Tibial nerve (tissue), 4 donors: ENCODE measurements at regions not wholly inside any gene's neighbourhood (a gene's known extent, or its start where the extent isn't known, plus 50 kb on each side); places are given as distances from the start of the nearest gene placed in this dataset.

Source experiments
- DNase-seq, 2 donors: peaks; one replicate each; pipeline ENCODE4 v3.0.0-alpha.2; 2019; ENCODE audit warnings: low spot score in 2 of 2
- H3K27ac ChIP-seq, 4 donors: fragments of 200-600 bp; sonication (generic) in 3 of 4; one replicate each; pipeline ENCODE4 v1.5.1; 2017 to 2019; ENCODE audit warnings: mild to moderate bottlenecking in 1 of 4
- H3K27me3 ChIP-seq, 2 donors: fragments of 200-600 bp; sonication (generic) in 1 of 2; one replicate each; pipeline versions ENCODE4 v1.5.1 to v1.6.0; 2017 to 2019
- H3K36me3 ChIP-seq, 3 donors: fragments of 200-600 bp; sonication (generic); one replicate each; pipeline ENCODE4 v1.5.1; 2018 to 2019
- H3K4me1 ChIP-seq, 4 donors: fragments of 200-600 bp; sonication (generic) in 3 of 4; one replicate each; pipeline ENCODE4 v1.5.1; 2017 to 2019
- H3K4me3 ChIP-seq, 4 donors: fragments of 200-600 bp; sonication (generic) in 3 of 4; one replicate each; pipeline ENCODE4 v1.5.1; 2017 to 2019; ENCODE audit warnings: mild to moderate bottlenecking in 1 of 4, moderate library complexity in 1 of 4
- H3K9me3 ChIP-seq, 4 donors: fragments of 200-600 bp; sonication (generic) in 3 of 4; one replicate each; pipeline ENCODE4 v1.5.1; 2017 to 2019
- EP300 ChIP-seq, 2 donors: sonication (generic); formaldehyde crosslinking; IDR thresholded peaks; one replicate each; pipeline ENCODE4 v1.6.1; 2017; ENCODE audit warnings: antibody characterized with exemption in 2 of 2, mild to moderate bottlenecking in 1 of 2
- POLR2A ChIP-seq, 2 donors: fragments of 450-650 bp; IDR thresholded peaks; one replicate each; pipeline ENCODE4 v1.6.1; 2017; ENCODE audit warnings: antibody characterized with exemption in 2 of 2, mild to moderate bottlenecking in 2 of 2, moderate library complexity in 2 of 2
- WGBS, 2 donors: methylation state at CpG; one replicate each; pipeline ENCODE4 v1.1.5; 2018; 5-methylcytosine and 5-hydroxymethylcytosine counted together
- TF ChIP-seq, protein P1 (sequence below), 5 experiments: fragments of 200-600 bp in 3 of 5; fragments of 450-650 bp in 2 of 5; sonication (generic) in 3 of 5; IDR thresholded peaks; one replicate each; pipeline ENCODE4 v1.5.1; 2016 to 2019; ENCODE audit warnings: antibody characterized with exemption in 5 of 5, mild to moderate bottlenecking in 3 of 5, moderate library complexity in 2 of 5

DNA sequence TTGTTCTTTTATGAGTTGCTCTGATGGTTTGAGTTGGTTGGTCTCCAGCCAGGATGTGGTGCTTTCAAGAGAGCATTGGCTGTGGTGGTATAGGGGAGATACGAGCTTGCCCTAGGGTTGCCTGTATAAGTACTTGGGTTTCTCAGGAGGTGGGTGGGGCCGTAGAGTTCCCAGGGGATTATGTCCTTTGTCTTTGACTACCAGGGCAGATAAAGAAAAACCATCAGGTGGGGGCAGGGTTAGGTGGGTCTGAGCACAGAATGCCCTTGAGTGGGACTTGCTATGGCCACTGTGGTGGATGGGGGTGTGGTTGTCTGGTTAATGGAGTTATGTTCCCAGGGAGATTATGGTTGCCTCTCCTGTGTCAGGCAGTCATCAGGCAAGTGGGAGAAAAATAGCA, 247.9 kb upstream of the HAND2 start:
- H3K9me3 ChIP-seq: peaks cover 0 to 27% (median 3%) of the 10 kb centered on the region in 4 donors
- no peaks in the 10 kb centered on the region for H3K27me3 ChIP-seq
- H3K27ac ChIP-seq: no peak overlapping the region
- H3K4me1 ChIP-seq: no peaks in the 10 kb centered on the region
- no peak overlapping the region for H3K4me3 ChIP-seq
- TF ChIP-seq, protein P1, sequence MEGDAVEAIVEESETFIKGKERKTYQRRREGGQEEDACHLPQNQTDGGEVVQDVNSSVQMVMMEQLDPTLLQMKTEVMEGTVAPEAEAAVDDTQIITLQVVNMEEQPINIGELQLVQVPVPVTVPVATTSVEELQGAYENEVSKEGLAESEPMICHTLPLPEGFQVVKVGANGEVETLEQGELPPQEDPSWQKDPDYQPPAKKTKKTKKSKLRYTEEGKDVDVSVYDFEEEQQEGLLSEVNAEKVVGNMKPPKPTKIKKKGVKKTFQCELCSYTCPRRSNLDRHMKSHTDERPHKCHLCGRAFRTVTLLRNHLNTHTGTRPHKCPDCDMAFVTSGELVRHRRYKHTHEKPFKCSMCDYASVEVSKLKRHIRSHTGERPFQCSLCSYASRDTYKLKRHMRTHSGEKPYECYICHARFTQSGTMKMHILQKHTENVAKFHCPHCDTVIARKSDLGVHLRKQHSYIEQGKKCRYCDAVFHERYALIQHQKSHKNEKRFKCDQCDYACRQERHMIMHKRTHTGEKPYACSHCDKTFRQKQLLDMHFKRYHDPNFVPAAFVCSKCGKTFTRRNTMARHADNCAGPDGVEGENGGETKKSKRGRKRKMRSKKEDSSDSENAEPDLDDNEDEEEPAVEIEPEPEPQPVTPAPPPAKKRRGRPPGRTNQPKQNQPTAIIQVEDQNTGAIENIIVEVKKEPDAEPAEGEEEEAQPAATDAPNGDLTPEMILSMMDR (IDR thresholded peaks at IDR 0.05): no peak
- no peak for TF ChIP-seq POLR2A (IDR thresholded peaks at IDR 0.05)
- TF ChIP-seq EP300 (IDR thresholded peaks at IDR 0.05): no peak
- H3K36me3 ChIP-seq: no peaks in the 10 kb centered on the region
- 76 to 85% methylated on average over 2 of the region's 2 CpGs for WGBS, 2 donors
- no peak for DNase-seq

DNA sequence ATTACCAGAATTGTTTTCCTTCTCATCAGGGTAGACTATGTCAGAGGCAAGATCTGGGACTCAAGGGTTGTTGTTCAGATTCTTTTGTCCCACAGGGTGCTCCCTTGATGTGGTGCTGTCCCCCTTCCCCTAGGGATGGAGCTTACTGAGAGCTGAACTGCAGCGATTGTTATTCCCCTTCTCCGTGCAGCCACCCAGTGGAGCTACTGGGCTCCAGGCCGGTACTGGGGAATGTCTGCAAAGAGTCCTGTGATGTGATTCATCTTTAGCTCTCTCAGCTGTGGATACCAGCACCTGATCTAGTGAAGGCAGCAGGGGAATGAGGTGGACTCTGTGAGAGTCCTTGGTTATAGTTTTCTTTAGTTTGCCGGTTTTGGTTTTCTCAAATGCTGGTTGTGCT, 247.4 kb upstream of the HAND2 start:
- Histone ChIP-seq H3K4me1 (no peaks in the 10 kb centered on the region), H3K36me3 (no peaks in the 10 kb centered on the region), H3K27ac (no peak overlapping the region), H3K4me3 (no peak overlapping the region), H3K27me3 (no peaks in the 10 kb centered on the region), H3K9me3 (peaks cover 0 to 27% (median 3%) of the 10 kb centered on the region in 4 donors)
- TF ChIP-seq POLR2A (IDR thresholded peaks at IDR 0.05) (no peak), EP300 (IDR thresholded peaks at IDR 0.05) (no peak)
- TF ChIP-seq, protein P1 (IDR thresholded peaks at IDR 0.05): no peak
- DNase-seq: no peak
- 79 to 95% methylated on average over 4 of the region's 4 CpGs for WGBS, 2 donors

DNA sequence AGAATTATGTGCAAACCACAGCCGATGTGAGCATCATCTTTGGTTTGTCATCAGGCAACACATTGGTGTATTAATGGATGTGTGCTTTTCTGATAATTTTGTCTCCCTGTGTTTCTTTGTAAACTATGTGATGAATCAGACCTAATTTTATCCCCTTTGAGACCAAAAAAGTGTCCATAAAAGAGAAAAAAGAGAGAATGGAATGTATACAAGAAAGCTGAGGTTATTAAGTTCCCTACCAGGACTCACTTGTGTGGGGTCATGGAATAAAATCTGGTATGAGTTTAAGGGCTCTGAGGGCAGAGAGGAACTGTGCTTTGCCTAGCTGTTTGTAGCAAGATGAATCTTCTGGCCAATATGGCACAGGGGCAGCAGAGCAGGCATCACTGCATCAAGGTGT, 239.5 kb upstream of the HAND2 start:
- 92% methylated on average over 1 of the region's 1 CpG for WGBS, 2 donors
- TF ChIP-seq, protein P1 (IDR thresholded peaks at IDR 0.05): no peak
- TF ChIP-seq POLR2A (IDR thresholded peaks at IDR 0.05): no peak
- no peak for TF ChIP-seq EP300 (IDR thresholded peaks at IDR 0.05)
- no peak for DNase-seq
- Histone ChIP-seq H3K27ac (no peak overlapping the region), H3K4me3 (no peak overlapping the region), H3K27me3 (no peaks in the 10 kb centered on the region), H3K36me3 (no peaks in the 10 kb centered on the region), H3K9me3 (peaks cover 0 to 4% (median 0%) of the 10 kb centered on the region in 4 donors), H3K4me1 (no peaks in the 10 kb centered on the region)

DNA sequence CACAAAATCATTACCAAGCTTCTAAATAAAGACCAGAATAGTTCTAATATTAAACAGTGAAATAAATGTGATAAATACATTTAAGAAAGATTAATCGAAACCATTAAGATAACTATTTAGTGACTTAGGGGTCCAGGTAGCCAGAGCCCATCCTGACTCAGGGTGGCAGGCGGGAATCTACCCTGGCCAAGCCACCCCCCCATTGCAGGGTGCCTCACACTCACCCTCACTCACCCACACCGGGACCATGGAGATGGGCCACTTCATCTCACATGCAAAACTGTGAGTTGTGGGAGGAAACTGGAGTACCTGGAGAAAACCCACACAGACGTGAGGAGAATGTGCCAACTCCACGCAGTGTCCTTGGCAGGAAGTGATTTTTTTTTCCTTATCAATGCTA, 237.6 kb upstream of the HAND2 start:
- Histone ChIP-seq H3K9me3 (no peaks in the 10 kb centered on the region), H3K27me3 (no peaks in the 10 kb centered on the region), H3K36me3 (no peaks in the 10 kb centered on the region), H3K27ac (no peak overlapping the region), H3K4me3 (no peak overlapping the region), H3K4me1 (no peaks in the 10 kb centered on the region)
- WGBS, 2 donors: 83 to 84% methylated on average over 5 of the region's 5 CpGs
- no peak for TF ChIP-seq POLR2A (IDR thresholded peaks at IDR 0.05)
- TF ChIP-seq EP300 (IDR thresholded peaks at IDR 0.05): no peak
- TF ChIP-seq, protein P1 (IDR thresholded peaks at IDR 0.05): no peak
- no peak for DNase-seq

DNA sequence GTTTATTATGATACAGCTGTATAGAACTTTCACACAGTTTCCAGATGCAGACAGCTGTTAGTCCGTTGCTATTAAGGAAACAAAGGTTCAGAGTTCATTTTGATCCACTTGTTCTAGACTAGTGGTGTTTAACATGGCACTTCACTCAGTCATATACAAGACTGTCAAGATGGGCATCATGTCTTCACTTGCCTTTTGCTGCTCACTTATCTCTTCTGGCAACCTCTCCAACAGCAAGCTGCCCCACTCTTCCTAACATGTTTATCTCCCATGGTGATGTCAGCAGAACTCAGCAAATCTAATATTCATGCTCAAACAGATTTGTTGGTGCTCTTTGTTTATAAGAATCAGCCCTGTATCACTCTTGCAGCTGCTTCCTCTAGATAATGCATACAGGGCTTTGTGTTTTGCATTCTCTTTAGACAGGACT, 236.2 kb upstream of the HAND2 start:
- DNase-seq: no peak
- Histone ChIP-seq H3K4me1 (no peaks in the 10 kb centered on the region), H3K36me3 (no peaks in the 10 kb centered on the region), H3K9me3 (no peaks in the 10 kb centered on the region), H3K27me3 (no peaks in the 10 kb centered on the region), H3K27ac (no peak overlapping the region), H3K4me3 (no peak overlapping the region)
- TF ChIP-seq, protein P1 (IDR thresholded peaks at IDR 0.05): no peak
- TF ChIP-seq POLR2A (IDR thresholded peaks at IDR 0.05) (no peak), EP300 (IDR thresholded peaks at IDR 0.05) (no peak)
- WGBS, 2 donors: 18 to 26% methylated on average over 1 of the region's 1 CpG
